GM21423 (cell line): ENCODE measurements at regions not wholly inside any gene's neighbourhood (a gene's known extent, or its start where the extent isn't known, plus 50 kb on each side); places are given as distances from the start of the nearest gene placed in this dataset.
"Not testable (repeated sequence)": the region's sequence is repeated elsewhere in the genome, so short reads cannot be mapped to it uniquely, and the experiment has no call there.

Source experiments
- ATAC-seq: cut with Tn5 transposase; IDR thresholded peaks from one replicate; pipeline ENCODE4 v1.9.1; 2021; ENCODE audit warnings: mild to moderate bottlenecking, moderate library complexity; ENCODE audit not compliant: unreplicated experiment

GRCh38 chr7:55261386-55261770, 103.8 kb upstream of the LANCL2 start:
- ATAC-seq = no peak

- ATAC-seq = not testable (repeated sequence)
These were observed 99.8 kb upstream of the LANCL2 start for GRCh38 chr7:55265328-55265727.

GRCh38 chr7:55265836-55266642, 99.1 kb upstream of the LANCL2 start:
- ATAC-seq = no peak

- ATAC-seq = no peak
These were observed 94.0 kb upstream of the LANCL2 start for GRCh38 chr7:55271069-55271626.

- ATAC-seq = no peak
These were observed 93.5 kb upstream of the LANCL2 start for GRCh38 chr7:55271661-55272060.

- ATAC-seq = no peak
These were observed 92.8 kb upstream of the LANCL2 start for GRCh38 chr7:55272328-55272727.

GRCh38 chr7:55273186-55273980, 91.8 kb upstream of the LANCL2 start:
- ATAC-seq = no peak

GRCh38 chr7:55274156-55274555, 91.0 kb upstream of the LANCL2 start:
- ATAC-seq = no peak

- ATAC-seq = no peak
These were observed 89.6 kb upstream of the LANCL2 start for GRCh38 chr7:55275291-55276200.

GRCh38 chr7:55276572-55277295, 88.4 kb upstream of the LANCL2 start:
- ATAC-seq = no peak

GRCh38 chr7:55277916-55278315, 87.2 kb upstream of the LANCL2 start:
- no peak for ATAC-seq

GRCh38 chr7:55278321-55278720, 86.8 kb upstream of the LANCL2 start:
- no peak for ATAC-seq

- ATAC-seq = no peak
These were observed 85.9 kb upstream of the LANCL2 start for GRCh38 chr7:55279080-55279845.

- peak; percentile 83 for ATAC-seq
These were observed 85.1 kb upstream of the LANCL2 start for GRCh38 chr7:55280031-55280454.

- no peak for ATAC-seq
These were observed 79.5 kb upstream of the LANCL2 start for GRCh38 chr7:55285665-55286064.

- ATAC-seq = no peak
These were observed 78.5 kb upstream of the LANCL2 start for GRCh38 chr7:55286666-55287065.

- ATAC-seq = no peak
These were observed 76.9 kb upstream of the LANCL2 start for GRCh38 chr7:55288070-55288824.

GRCh38 chr7:55296070-55296469, 69.1 kb upstream of the LANCL2 start:
- ATAC-seq = no peak
